Testis (tissue), 2 donors: ENCODE measurements at regions not wholly inside any gene's neighbourhood (a gene's known extent, or its start where the extent isn't known, plus 50 kb on each side); places are given as distances from the start of the nearest gene placed in this dataset.

Source experiments
- CTCF ChIP-seq, 3 experiments: fragments of 450-650 bp in 2 of 3; fragments of 200-600 bp in 1 of 3; sonication (generic) in 1 of 3; IDR thresholded peaks; one replicate each; pipeline ENCODE4 v1.5.1; 2016 to 2019; ENCODE audit warnings: antibody characterized with exemption in 3 of 3, mild to moderate bottlenecking in 2 of 3, moderate library complexity in 1 of 3
- POLR2A ChIP-seq: fragments of 450-650 bp; IDR thresholded peaks from one replicate; pipeline ENCODE4 v1.6.1; 2017; ENCODE audit warnings: antibody characterized with exemption, mild to moderate bottlenecking, moderate library complexity

DNA sequence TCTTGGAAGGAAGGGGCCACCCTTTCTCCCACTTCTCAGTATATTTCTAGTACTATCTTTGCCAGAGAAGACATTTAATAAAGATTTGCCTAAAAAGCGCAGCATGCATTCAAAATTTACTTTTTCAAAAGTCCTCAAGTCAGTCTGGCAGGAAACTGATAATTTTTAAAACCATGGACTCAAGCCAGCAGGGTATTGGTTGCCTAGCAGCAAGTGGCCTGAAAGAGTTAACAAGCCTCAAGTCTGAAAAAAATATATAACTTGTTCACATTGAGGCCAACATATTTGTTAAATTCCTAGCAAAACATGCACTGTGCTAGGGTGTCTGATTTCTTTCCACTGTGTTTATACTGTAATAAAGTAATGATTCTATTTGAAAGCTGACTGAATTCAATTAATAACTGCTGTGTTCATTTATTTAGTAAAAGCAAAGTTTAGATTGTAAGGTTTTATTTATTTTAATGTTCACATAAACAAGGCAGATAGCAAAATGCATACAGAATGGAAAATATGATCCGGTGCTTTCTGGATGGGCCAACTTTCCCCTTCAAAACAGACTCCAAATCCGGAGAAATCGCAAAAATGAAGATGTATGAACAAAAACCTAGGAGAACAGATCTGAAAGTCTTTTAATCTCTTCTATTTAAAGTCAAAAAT lies 218.5 kb upstream of the FGF13 start:
- TF ChIP-seq CTCF (IDR thresholded peaks at IDR 0.05) (no peak), POLR2A (no peak)
